GM21717 (cell line): ENCODE measurements at regions not wholly inside any gene's neighbourhood (a gene's known extent, or its start where the extent isn't known, plus 50 kb on each side); places are given as distances from the start of the nearest gene placed in this dataset.

Experiments
- ATAC-seq: cut with Tn5 transposase; IDR thresholded peaks from one replicate; pipeline ENCODE4 v1.9.1; 2021; ENCODE audit warnings: mild to moderate bottlenecking, moderate library complexity; ENCODE audit not compliant: unreplicated experiment

DNA sequence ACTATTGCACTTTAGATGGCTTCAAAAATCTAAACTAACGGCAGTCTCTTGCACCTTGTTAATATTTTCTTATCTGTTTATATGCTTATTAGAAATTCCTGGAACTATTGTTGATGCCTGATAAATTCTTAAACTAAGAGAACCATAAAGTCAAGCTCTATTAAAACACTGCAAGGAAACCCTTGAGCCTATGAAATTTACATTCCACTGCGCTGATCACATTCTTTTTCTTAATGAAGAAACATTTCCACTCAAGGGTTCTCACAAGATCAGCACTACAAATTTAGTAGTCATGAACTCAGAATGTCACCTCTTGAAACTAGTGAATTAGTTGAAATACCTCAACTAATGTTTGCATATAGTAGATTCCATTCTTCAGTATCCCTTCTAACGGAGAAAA is 331.8 kb upstream of the SLC8A1 start:
- no peak for ATAC-seq

DNA sequence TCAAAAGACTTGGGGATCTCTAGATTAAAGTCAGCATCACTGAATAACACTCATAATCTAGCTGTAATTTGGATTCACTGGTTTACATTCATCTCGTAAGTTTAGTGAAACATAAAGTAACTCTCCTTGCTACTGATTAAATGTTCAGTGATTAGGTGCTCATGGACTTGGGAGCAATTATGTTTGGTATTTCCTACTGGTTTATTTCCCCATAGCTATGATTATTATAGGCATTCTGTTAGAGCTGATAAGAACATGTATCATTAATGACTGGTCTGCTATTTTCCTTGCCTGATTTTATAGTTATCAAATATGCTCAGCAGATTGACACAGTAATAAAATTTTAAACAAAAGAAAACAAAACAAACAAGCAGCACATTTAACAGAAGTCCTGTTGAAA is 334.7 kb upstream of the SLC8A1 start:
- no peak for ATAC-seq

DNA sequence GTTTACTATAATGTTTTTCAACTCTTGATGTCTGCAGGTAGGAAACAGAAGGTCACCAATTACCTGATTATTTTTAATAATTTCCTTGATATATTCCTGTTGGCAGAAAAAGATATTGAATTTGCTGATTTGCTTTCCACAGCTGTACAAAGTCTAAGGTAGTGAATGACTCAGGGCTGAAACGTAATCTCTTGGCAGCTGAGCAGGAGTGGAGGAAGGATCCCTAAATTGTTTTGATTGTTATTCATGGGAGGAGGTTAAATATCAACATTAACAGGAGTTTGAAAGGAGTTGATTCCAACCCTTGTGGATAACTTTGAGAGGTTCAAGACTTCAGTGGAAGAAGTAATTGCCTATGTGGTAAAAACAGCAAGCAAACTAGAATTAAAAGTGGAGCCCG is 345.2 kb upstream of the SLC8A1 start:
- no peak for ATAC-seq

DNA sequence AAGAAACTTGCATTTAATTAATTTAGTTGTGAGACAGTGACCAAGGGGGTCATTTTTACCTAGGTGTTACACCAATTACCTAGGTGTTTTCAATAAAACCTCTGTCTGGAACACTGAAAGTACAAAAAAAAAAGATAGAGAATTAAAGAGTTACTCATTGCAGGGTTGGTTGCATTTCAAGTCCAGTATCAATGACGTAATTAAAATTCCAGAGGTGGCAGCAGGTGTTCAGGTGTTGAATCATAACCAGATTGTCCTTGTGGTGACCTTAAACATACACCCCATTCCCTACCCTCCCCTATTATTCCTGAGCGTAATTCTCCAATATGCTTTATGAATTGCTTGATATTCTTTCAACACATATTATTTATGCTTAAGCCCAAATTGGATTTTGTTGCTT is 352.0 kb upstream of the SLC8A1 start:
- no peak for ATAC-seq

DNA sequence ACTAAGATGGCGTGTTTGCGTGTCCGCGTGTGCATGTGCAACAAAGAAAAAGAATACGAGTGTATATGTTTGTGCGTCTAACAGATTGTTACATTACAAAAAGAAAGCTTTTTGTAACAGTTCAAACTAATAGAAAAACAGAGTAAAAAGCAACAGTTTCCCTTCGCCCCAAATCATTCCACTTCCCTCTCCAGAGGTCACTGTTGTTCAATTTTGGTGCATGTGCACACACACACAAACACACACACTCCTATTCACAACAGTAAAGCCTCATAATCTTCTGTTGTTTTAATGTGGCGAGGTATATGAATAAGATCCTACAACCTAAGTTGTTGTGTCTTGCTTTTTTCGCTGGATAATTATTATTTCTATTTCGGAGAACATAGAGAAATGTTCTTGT is 357.3 kb upstream of the SLC8A1 start:
- ATAC-seq, result no peak

DNA sequence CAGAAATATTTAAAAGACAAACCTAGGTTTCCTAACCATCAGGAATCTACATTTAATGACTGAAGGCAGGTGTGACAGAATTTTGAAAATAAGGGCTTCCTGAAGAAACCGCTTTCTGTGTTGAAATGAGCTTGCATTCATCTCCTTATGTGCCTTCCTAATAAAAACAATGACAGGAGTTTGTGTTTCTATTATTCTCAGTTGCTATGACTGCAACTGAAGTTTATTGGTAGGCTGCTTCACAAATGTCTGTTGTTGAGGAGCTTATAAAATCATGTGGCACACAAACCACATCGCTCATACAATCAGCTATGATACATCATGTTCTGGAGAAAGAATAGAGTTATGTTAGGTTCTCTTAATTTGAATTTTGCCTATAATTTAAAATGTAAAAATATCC is 362.7 kb upstream of the SLC8A1 start:
- no peak for ATAC-seq

DNA sequence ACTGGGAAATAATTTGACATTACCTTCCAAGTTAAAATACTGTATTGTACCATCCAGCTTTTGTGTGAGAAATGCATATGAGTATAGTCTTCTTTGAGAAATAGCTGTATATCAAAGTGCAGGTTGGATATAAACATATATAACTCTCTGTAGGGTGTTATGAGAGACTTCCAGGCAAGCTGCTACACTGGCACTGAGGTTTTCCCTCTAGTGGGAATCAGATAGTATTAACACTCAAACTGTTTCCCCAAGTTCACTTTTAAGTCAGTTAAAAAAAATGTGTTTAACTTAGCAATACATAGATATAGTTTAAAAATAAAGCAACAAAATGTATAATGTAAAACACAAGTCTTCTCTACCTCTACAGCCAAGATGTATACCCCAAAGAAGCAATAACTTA is 368.4 kb upstream of the SLC8A1 start:
- ATAC-seq, result no peak

DNA sequence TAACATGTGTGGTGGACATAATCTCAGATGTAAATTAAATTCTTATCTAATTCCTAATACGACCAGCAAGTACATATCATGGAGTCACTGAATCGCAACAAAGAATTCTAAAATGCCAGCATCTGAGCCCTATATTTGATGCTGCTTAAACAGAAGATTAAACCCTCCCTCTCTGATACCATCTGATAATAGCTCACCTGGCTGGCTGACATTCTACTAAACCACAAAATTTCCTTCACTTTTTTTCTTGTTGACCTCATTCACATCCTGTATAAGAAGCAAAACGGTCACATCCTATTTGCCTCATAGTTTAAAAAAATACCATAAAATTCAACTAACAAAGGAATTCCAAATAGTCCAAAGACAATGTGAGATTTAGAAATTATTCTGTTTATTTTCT is 371.6 kb upstream of the SLC8A1 start:
- ATAC-seq, result no peak

DNA sequence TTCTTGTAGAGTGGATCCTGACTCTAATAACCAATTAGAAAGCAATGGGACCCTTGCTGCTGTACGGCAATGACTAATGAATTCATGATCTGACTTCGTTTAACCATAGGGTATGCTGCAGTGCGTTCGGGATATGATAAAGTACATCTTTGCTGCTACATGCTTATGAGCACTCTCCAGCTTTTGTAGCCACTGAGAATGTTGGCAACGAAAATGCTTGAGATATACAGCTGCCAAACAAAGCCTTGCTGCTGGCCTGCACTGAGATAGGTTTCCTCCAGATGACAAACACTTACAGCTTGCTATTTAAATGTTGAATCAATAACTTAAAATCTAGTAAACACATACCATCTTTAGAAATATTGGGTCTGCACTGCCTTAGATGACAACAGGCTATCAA is 372.4 kb upstream of the SLC8A1 start:
- ATAC-seq, result no peak

DNA sequence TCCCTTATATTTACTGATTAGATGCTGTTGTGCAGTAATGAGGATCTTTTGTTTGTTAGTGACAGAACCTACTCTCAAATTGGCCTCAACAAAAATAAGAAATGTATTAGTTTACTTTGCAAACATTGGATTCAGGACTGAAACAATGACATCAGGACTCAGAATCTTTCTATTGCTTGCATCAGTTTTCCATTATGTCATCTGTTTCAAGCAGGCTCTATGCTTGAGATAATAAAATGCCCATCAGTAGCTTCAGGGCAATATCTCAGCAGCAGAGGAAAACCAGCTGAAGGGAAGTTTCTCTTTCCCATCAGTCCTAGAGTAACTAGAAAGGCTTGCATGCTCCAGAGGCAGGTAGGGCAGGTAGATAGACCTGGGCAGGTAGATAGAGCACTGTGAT is 375.5 kb upstream of the SLC8A1 start:
- ATAC-seq, result no peak

DNA sequence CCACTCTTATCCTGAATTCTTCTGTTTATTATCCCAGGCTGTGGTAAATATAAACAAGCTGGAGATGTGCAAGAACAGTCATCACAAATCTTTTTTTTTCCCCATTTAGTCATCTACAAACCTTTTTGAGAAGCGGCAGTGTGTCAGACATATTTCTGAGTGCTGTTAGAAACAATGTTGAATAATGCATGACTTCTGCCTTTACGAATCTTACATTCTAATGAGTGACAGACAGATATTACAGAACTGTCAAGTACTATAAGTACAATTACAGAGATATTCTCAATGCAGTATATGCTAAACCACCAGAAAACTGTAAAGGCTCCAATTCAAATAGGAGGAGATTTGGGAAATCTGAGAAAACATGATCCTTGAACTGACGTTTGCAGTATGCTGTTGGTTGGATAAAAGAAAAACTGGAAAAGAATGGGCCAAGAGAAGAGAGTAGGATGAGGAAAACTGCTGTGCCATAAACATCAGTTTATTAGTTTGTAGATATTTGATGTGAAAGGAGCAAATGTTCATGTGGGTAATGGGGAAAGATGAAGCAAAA is 379.5 kb upstream of the SLC8A1 start:
- no peak for ATAC-seq

DNA sequence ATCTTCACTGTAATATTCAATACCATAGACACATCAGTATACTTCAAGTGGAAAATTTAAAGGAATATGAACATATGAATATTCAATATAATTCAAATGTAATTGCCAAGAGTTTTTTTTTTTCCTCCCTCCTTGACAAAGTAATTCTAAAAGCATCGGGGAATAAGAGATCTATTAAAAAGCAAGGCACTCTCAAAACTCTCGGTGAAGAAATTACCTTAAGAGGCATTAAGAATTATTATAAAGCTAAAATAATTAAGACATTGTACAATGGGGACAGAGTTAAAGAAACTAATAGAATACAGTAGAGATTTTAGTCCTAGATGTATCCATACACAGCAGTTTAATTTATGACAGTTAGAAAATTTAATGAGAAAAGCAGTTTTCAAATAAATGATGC is 390.0 kb upstream of the SLC8A1 start:
- ATAC-seq, result no peak

DNA sequence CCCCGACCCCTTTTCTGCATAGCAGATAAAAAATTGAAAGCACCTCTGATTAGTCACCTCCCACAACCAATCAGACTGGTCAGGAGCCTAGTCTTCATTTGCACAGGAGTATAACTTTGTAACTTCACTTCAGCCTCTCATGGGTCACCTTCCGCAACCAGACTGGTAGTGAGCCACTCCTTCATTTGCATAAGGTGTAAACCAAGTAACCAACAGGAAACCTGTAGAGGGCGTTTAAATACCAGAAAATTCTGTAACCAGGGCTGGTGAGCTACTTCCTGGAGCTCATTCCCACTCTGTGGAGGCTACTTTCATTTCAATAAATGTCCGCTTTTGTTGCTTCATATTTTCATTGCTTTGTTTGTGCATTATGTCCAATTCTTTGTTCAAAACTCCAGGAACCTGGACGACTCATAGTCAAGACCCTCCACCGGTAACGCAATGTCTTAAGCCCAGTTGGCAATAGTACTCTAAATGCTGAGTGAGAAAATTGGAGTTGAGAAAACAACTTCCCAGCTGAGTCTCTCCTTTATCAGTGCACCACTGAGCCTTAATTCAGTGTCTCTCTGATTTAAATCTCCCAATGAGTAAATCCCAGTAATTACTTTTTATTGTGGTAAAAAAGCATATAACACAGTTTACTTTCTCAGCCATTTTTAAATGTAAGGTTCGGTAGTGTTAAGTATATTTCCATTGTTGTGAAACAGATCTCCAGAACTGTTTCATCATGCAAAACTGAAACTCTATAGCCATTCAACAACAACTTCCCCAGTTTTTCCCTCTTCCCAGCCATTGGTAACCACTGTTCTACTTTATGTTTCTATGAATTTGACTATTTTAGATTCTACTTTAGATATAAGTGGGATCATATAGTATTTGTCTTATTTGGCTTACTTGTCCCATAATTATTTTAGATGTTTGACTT is 392.7 kb upstream of the SLC8A1 start:
- ATAC-seq, result no peak

DNA sequence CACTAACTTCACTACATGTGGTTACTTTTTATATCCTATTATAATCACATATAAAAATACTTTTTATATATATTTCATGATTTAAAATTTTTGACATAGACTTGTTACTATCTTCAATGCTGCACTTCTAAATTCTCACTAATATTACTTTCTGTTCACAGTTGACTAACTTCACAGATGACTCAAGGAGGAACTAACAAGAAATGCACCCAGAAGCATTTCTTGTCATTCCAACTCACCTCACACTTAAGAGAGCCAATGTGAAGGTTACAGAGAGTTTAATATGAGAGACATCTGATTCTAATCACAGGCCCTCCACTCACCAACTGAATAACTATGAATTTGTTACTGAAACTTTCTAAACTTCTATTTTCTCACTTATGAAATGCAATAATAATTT is 399.8 kb upstream of the SLC8A1 start:
- no peak for ATAC-seq

DNA sequence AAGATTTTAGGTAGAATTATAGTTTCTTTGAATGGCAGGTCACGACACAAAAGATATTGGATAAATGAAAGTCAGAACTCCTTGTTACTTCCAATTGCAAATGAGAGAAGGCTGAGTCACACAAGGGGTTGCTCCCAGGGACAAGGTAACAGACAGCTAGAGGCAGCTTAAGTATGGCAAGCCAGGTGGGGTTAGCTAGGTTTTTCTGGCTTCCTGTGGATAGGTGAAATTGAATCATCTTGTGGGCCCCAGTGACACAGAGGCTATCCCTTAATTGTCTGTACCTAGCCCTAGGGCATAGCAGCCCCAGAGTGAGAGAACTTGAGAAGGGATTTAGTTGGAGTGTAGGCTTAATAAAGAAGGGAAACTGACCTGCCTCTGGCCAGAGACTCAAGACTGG is 407.7 kb upstream of the SLC8A1 start:
- ATAC-seq, result no peak

DNA sequence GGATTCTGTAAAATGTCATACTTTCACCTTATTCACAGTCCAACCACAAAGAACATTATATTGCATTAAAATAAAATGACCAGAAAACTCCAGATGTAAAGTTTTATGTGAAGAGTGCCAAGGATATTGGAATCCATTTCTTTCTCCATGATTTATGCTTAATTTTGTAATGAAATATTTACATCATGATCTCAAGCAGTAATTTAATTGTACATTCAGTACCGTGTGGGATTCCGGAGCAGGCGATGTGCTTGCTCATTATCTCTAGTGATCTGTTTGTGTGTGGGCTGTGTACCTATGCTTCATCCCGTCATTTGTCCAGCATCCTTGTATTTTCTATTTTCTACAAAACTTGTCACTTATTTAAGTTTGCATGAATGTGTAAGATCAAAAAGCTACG is 415.9 kb upstream of the SLC8A1 start:
- ATAC-seq, result no peak

DNA sequence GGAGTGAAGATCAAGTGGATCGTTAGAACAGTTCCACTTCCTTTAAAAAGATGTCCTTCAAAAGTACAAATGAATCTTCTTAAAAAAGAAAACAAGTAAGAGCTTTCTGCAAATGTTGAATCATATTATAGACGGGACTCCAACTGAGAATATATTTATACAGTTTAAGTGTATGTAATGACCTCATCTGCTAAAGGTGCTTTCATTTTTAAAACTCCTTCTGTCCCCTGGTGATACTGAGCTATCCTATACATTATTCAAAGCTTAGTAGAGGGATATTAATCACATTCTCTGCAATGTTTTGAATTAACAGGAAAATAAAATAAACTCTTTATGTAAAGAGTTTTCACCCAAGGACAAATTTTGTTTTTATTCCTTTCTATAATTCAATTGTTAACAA is 420.7 kb upstream of the SLC8A1 start:
- no peak for ATAC-seq

DNA sequence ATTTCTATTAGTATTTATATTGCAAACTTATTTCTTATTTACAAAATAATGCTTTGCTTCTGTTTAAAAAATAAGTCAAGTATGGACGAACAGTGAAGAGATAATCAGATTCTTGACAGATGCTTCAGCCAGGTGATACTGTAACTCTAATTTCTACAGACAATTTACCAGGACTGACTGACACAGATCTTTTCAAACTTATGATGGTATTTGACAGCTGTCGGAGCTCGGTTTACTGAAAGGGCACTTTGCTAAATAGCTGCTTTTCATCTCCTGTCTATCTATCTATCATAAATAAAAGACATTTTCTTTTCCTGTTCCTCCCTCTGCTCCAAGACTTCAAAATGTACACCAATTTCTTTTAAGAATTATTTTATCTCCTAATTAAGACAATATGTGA is 422.5 kb upstream of the SLC8A1 start:
- no peak for ATAC-seq

DNA sequence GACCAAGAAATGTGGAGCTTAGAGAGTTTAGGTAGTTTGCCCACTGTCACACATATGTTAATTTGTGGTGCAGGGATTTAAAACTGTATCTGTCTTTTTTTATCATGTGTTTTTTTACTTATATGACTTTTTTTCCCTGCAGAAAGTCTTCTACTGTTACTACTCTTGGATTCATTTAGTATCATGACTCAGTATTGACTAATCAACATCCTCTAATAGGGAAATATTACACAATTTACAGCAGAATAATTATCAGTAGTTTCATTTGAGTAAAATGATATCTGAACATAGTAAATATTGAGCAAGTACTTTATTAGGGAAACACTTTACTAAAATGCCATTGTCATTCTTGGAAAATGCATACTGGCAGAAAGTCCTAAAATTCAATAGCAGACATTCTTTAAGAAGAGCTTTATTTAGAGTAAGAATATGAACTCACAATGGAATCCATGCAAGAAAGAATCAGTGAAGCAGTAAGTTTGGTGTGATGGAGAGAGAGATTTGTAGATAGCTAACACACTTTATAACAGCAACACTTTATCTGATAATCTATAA is 425.9 kb upstream of the SLC8A1 start:
- ATAC-seq, result no peak

DNA sequence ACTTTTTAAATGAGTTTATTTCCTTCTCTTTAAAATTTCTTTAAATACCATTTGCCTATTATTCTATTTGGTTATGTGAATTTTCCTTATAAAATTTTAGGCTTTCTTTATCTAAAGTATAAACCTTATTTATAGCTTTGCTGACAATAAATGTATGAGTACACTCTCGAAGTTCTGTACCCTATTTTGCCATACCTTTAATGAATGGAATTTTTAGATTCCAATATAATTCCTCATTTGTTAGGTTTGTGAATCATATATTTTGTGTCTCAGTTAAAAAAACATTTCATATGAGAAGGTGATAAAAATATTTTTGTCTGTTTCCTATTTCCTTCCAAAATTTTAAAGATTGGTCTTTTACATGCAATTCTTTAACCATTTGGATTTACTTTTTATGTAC is 427.4 kb upstream of the SLC8A1 start:
- no peak for ATAC-seq

DNA sequence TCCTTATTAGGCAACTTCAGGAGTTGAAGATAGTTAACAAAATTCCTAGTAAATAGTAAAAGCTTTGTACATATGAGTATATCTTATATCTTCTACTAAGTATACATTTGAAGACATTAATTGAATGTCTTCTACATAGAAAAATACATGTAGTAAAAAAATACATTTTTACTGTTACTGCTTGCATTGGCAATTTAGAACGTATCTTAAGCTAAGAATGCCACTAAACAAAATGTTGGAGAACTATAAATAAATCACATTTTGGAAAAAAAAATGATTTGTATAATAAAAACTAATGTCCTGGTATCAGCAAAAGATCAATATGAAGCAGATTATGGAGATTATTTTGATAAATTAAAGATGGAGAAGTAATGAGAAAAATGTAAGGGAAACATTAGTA is 434.2 kb upstream of the SLC8A1 start:
- ATAC-seq, result no peak

DNA sequence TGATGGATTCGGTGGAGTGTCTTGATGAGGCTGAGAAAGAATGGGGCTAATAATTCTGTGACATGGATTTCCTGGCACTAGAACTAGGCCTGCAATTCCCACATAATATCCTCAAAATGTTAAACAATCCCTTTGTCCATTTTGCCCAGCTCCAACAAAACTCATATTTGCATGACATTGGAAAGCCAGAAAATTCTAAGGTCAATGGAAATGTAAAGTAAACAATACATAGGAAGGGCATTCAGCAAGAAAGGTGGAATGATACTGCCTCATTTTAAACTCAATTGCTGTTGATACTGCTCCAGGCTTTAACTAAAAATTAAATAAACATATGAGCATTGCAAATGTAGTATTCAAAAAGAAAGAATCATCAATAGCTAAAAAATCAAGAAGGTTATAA is 434.8 kb upstream of the SLC8A1 start:
- ATAC-seq, result no peak

DNA sequence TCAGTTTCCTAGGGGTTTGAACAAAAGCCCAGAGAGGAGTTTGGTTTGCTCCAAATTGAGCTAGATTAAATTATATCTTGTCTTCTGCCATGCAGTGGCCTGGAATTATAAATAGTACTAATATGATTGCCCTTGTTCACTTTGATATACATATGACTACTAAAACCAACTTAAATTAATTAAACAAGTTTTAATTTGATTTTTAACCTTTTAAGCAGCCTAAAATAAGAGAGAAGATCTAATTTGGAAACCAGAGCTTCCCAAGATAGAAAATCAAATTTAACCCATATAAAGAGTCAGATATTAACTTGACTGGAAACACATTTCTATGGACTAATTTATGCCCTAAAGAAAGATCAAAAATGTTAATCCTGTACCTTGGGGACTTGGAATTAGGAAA is 444.5 kb upstream of the SLC8A1 start:
- no peak for ATAC-seq
